Uterus (tissue), 3 donors: ENCODE measurements at regions not wholly inside any gene's neighbourhood (a gene's known extent, or its start where the extent isn't known, plus 50 kb on each side); places are given as distances from the start of the nearest gene placed in this dataset.

Source experiments
- DNase-seq, 2 donors: peaks; one replicate each; pipeline ENCODE4 v3.0.0-alpha.2; 2019 to 2020
- H3K27ac ChIP-seq, 2 donors: fragments of 200-600 bp; sonication (generic); 1 replicate in 1 of 2; 2 replicates in 1 of 2; pipeline ENCODE4 v1.5.1; 2016 to 2018
- H3K27me3 ChIP-seq, 2 donors: fragments of 200-600 bp; sonication (generic); one replicate each; pipeline ENCODE4 v1.5.1; 2018 to 2019; ENCODE audit warnings: control low read depth in 1 of 2
- H3K36me3 ChIP-seq, 2 donors: fragments of 200-600 bp; sonication (generic); one replicate each; pipeline ENCODE4 v1.5.1; 2019; ENCODE audit warnings: control low read depth in 1 of 2
- H3K4me1 ChIP-seq, 2 donors: fragments of 200-600 bp; sonication (generic); one replicate each; pipeline ENCODE4 v1.5.1; 2018 to 2019; ENCODE audit warnings: control low read depth in 1 of 2
- H3K4me3 ChIP-seq, 2 donors: fragments of 200-600 bp; sonication (generic); 1 replicate in 1 of 2; 2 replicates in 1 of 2; pipeline ENCODE4 v1.5.1; 2018 to 2019; ENCODE audit warnings: mild to moderate bottlenecking in 1 of 2
- H3K9me3 ChIP-seq, 2 donors: fragments of 200-600 bp; sonication (generic); one replicate each; pipeline ENCODE4 v1.5.1; 2019; ENCODE audit warnings: control low read depth in 1 of 2
- POLR2A ChIP-seq, 2 donors: fragments of 450-650 bp; IDR thresholded peaks; one replicate each; pipeline ENCODE4 v1.6.1; 2016; ENCODE audit warnings: antibody characterized with exemption in 2 of 2, mild to moderate bottlenecking in 1 of 2, moderate library complexity in 1 of 2
- intact Hi-C: fragments of 100-400 bp; cut with DNase I; formaldehyde crosslinking; loops from one replicate; pipeline ENCODE4 v1.15.1; 2023; ENCODE audit warnings: low total_unique reads
- TF ChIP-seq, protein P1 (sequence below), 4 experiments: fragments of 200-600 bp in 2 of 4; fragments of 450-650 bp in 2 of 4; sonication (generic) in 2 of 4; IDR thresholded peaks; one replicate each; pipeline ENCODE4 v1.5.1; 2016 to 2019; ENCODE audit warnings: antibody characterized with exemption in 4 of 4, mild to moderate bottlenecking in 2 of 4, moderate library complexity in 1 of 4
- donor health status: DM: yes; HTN: yes; CAD: no.

- Histone ChIP-seq H3K4me1 (no peaks in the 10 kb centered on the region), H3K9me3 (no peaks in the 10 kb centered on the region), H3K27ac (no peak overlapping the region), H3K27me3 (no peaks in the 10 kb centered on the region), H3K36me3 (no peaks in the 10 kb centered on the region), H3K4me3 (no peak overlapping the region)
- no peak for DNase-seq
- intact Hi-C loops = no loop called here
- no peak for TF ChIP-seq POLR2A (IDR thresholded peaks at IDR 0.05)
- TF ChIP-seq, protein P1, sequence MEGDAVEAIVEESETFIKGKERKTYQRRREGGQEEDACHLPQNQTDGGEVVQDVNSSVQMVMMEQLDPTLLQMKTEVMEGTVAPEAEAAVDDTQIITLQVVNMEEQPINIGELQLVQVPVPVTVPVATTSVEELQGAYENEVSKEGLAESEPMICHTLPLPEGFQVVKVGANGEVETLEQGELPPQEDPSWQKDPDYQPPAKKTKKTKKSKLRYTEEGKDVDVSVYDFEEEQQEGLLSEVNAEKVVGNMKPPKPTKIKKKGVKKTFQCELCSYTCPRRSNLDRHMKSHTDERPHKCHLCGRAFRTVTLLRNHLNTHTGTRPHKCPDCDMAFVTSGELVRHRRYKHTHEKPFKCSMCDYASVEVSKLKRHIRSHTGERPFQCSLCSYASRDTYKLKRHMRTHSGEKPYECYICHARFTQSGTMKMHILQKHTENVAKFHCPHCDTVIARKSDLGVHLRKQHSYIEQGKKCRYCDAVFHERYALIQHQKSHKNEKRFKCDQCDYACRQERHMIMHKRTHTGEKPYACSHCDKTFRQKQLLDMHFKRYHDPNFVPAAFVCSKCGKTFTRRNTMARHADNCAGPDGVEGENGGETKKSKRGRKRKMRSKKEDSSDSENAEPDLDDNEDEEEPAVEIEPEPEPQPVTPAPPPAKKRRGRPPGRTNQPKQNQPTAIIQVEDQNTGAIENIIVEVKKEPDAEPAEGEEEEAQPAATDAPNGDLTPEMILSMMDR (IDR thresholded peaks at IDR 0.05) = no peak
These were observed 68.8 kb upstream of the PZP start for GRCh38 chr12:9276990-9277389.

- TF ChIP-seq, protein P1 (IDR thresholded peaks at IDR 0.05) = no peak
- TF ChIP-seq POLR2A (IDR thresholded peaks at IDR 0.05) = no peak
- no peaks in the 10 kb centered on the region for H3K27me3 ChIP-seq
These were observed 65.1 kb upstream of the PZP start for GRCh38 chr12:9273276-9273675.

GRCh38 chr12:9271875-9272274, 63.7 kb upstream of the PZP start:
- Histone ChIP-seq H3K27me3 (no peaks in the 10 kb centered on the region), H3K27ac (no peak overlapping the region), H3K36me3 (no peaks in the 10 kb centered on the region), H3K4me3 (no peak overlapping the region), H3K9me3 (no peaks in the 10 kb centered on the region), H3K4me1 (no peaks in the 10 kb centered on the region)
- DNase-seq = no peak
- TF ChIP-seq POLR2A (IDR thresholded peaks at IDR 0.05) = no peak
- TF ChIP-seq, protein P1 (IDR thresholded peaks at IDR 0.05) = no peak
- intact Hi-C loops = no loop called here

More at GRCh38 chr12:9273276-9273675, 65.1 kb upstream of the PZP start:
- no peaks in the 10 kb centered on the region for H3K9me3 ChIP-seq
- intact Hi-C loops = no loop called here
- H3K4me3 ChIP-seq = no peak overlapping the region
- H3K36me3 ChIP-seq = no peaks in the 10 kb centered on the region
- DNase-seq = no peak
- H3K4me1 ChIP-seq = no peaks in the 10 kb centered on the region
- H3K27ac ChIP-seq = no peak overlapping the region

GRCh38 chr12:9264546-9264945, 56.4 kb upstream of the PZP start:
- Histone ChIP-seq H3K27me3 (peaks cover 0 to 3% of the 10 kb centered on the region in 2 donors), H3K4me1 (no peaks in the 10 kb centered on the region), H3K9me3 (no peaks in the 10 kb centered on the region), H3K4me3 (no peak overlapping the region), H3K27ac (no peak overlapping the region), H3K36me3 (no peaks in the 10 kb centered on the region)
- no peak for DNase-seq
- TF ChIP-seq, protein P1 (IDR thresholded peaks at IDR 0.05) = no peak
- no peak for TF ChIP-seq POLR2A (IDR thresholded peaks at IDR 0.05)
- intact Hi-C loops = no loop called here

- Histone ChIP-seq H3K27me3 (peaks cover 0 to 3% of the 10 kb centered on the region in 2 donors), H3K4me1 (no peaks in the 10 kb centered on the region), H3K27ac (no peak overlapping the region), H3K4me3 (no peak overlapping the region), H3K36me3 (no peaks in the 10 kb centered on the region), H3K9me3 (no peaks in the 10 kb centered on the region)
- intact Hi-C loops = no loop called here
- DNase-seq = no peak
- no peak for TF ChIP-seq POLR2A (IDR thresholded peaks at IDR 0.05)
- TF ChIP-seq, protein P1 (IDR thresholded peaks at IDR 0.05) = no peak
These were observed 52.7 kb upstream of the PZP start for GRCh38 chr12:9260931-9261330.
